ENCODE measurements at regions not wholly inside any gene's neighbourhood (a gene's known extent, or its start where the extent isn't known, plus 50 kb on each side); places are given as distances from the start of the nearest gene placed in this dataset.

DNA sequence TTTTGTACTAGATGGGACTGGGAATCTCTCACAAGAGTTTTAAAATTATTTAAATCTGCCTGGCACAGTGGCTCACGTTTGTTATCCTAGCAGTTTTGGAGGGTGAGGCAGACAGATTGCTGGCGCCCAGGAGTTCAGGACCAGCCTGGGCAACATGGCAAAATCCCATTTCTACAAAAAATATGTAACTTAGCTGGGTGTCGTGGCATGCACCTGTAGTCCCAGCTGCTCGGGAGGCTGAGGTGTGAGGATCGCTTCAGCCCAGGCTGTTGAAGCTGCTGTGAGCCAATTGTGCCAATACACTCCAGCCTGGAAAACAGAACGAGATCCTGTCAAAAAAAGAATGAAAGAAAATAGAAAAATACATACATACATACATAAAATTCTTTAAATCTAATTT is 685.7 kb upstream of the PIK3C3 start:
- TF ChIP-seq POLR2A (IDR thresholded peaks at IDR 0.05) (no peak), POLR2AphosphoS5 (IDR thresholded peaks at IDR 0.05) (no peak)

Data from sigmoid colon (tissue), 4 donors.